ENCODE measurements at regions not wholly inside any gene's neighbourhood (a gene's known extent, or its start where the extent isn't known, plus 50 kb on each side); places are given as distances from the start of the nearest gene placed in this dataset.
A peak's percentile ranks its signal among the peaks of the same experiment; 100 is the strongest.

- DNase-seq = no peak
- in situ Hi-C loops (cut with MboI; ENCODE audit: low sequenced_read_pairs in 4 of 4) (no loop called here), intact Hi-C loops (cut with DNase I; ENCODE audit: low total_unique reads) (no loop called here)
- Histone ChIP-seq H3K4me3 (no peak overlapping the region), H3K9me3 (no peaks in the 10 kb centered on the region), H3K27me3 (no peaks in the 10 kb centered on the region), H3K36me3 (no peaks in the 10 kb centered on the region), H3K4me1 (no peaks in the 10 kb centered on the region), H3K27ac (no peak overlapping the region)
- TF ChIP-seq CTCF (IDR thresholded peaks at IDR 0.05 in 4 of 5, conservative IDR thresholded peaks at IDR 0.05 in 1 of 5) = no peak
- no peak for TF ChIP-seq POLR2A (IDR thresholded peaks at IDR 0.05)
- no peak for ATAC-seq
These were observed 345.4 kb downstream of the COL12A1 start for GRCh38 chr6:74860456-74860855.

GRCh38 chr6:74857157-74857556 is 348.7 kb downstream of the COL12A1 start:
- no peaks in the 10 kb centered on the region for H3K27me3 ChIP-seq
- no peaks in the 10 kb centered on the region for H3K36me3 ChIP-seq
- no peak for ATAC-seq
- H3K4me1 ChIP-seq = no peaks in the 10 kb centered on the region
- DNase-seq = no peak
- TF ChIP-seq POLR2A (IDR thresholded peaks at IDR 0.05) (no peak), CTCF (IDR thresholded peaks at IDR 0.05 in 4 of 5, conservative IDR thresholded peaks at IDR 0.05 in 1 of 5) (no peak)
- intact Hi-C loops (cut with DNase I; ENCODE audit: low total_unique reads) (no loop called here), in situ Hi-C loops (cut with MboI; ENCODE audit: low sequenced_read_pairs in 4 of 4) (no loop called here)
- no peak overlapping the region for H3K4me3 ChIP-seq
- no peaks in the 10 kb centered on the region for H3K9me3 ChIP-seq
- H3K27ac ChIP-seq = no peak overlapping the region

- ATAC-seq (no peak), DNase-seq (no peak)
- Histone ChIP-seq H3K9me3 (no peaks in the 10 kb centered on the region), H3K4me3 (no peak overlapping the region), H3K4me1 (no peaks in the 10 kb centered on the region), H3K36me3 (no peaks in the 10 kb centered on the region), H3K27ac (no peak overlapping the region), H3K27me3 (no peaks in the 10 kb centered on the region)
- in situ Hi-C loops (cut with MboI; ENCODE audit: low sequenced_read_pairs in 4 of 4) = no loop called here
- no peak for TF ChIP-seq CTCF (IDR thresholded peaks at IDR 0.05 in 4 of 5, conservative IDR thresholded peaks at IDR 0.05 in 1 of 5)
- no peak for TF ChIP-seq POLR2A (IDR thresholded peaks at IDR 0.05)
- intact Hi-C loops (cut with DNase I; ENCODE audit: low total_unique reads) = no loop called here
These were observed 351.9 kb downstream of the COL12A1 start for GRCh38 chr6:74853991-74854390.

- in situ Hi-C loops (cut with MboI; ENCODE audit: low sequenced_read_pairs in 4 of 4) (no loop called here), intact Hi-C loops (cut with DNase I; ENCODE audit: low total_unique reads) (no loop called here)
- no peaks in the 10 kb centered on the region for H3K4me1 ChIP-seq
- ATAC-seq (peak; percentile 65 to 81), DNase-seq (no peak)
- H3K27me3 ChIP-seq = no peaks in the 10 kb centered on the region
- no peaks in the 10 kb centered on the region for H3K9me3 ChIP-seq
- H3K36me3 ChIP-seq = no peaks in the 10 kb centered on the region
- no peak overlapping the region for H3K4me3 ChIP-seq
- no peak for TF ChIP-seq POLR2A (IDR thresholded peaks at IDR 0.05)
- TF ChIP-seq CTCF (IDR thresholded peaks at IDR 0.05 in 4 of 5, conservative IDR thresholded peaks at IDR 0.05 in 1 of 5) = no peak
- peak overlapping the region in 1 of 4 donors; percentile 26 for H3K27ac ChIP-seq
These were observed 354.3 kb downstream of the COL12A1 start for GRCh38 chr6:74851596-74851995.

GRCh38 chr6:74840953-74841352 is 364.9 kb downstream of the COL12A1 start:
- DNase-seq (no peak), ATAC-seq (no peak)
- no peak for TF ChIP-seq POLR2A (IDR thresholded peaks at IDR 0.05)
- TF ChIP-seq CTCF (IDR thresholded peaks at IDR 0.05 in 4 of 5, conservative IDR thresholded peaks at IDR 0.05 in 1 of 5) = no peak
- intact Hi-C loops (cut with DNase I; ENCODE audit: low total_unique reads) (no loop called here), in situ Hi-C loops (cut with MboI; ENCODE audit: low sequenced_read_pairs in 4 of 4) (no loop called here)
- Histone ChIP-seq H3K36me3 (no peaks in the 10 kb centered on the region), H3K27me3 (no peaks in the 10 kb centered on the region), H3K4me1 (no peaks in the 10 kb centered on the region), H3K4me3 (no peak overlapping the region), H3K9me3 (no peaks in the 10 kb centered on the region), H3K27ac (no peak overlapping the region)
